CD14-positive monocyte (primary cell): ENCODE measurements at regions not wholly inside any gene's neighbourhood (a gene's known extent, or its start where the extent isn't known, plus 50 kb on each side); places are given as distances from the start of the nearest gene placed in this dataset.
"Not testable (repeated sequence)": the region's sequence is repeated elsewhere in the genome, so short reads cannot be mapped to it uniquely, and the experiment has no call there.

Experiments used
- DNase-seq, 3 donors: peaks; one replicate each; pipeline ENCODE4 v3.0.0-alpha.2; 2011 to 2022
- H2AFZ ChIP-seq: 2 replicates; pipeline ENCODE4 v1.6.0; 2012; ENCODE audit warnings: mild to moderate bottlenecking, low read depth, low read length, inconsistent platforms; ENCODE audit not compliant: insufficient read depth, poor library complexity, severe bottlenecking
- H3K27ac ChIP-seq, 2 donors: 1 replicate in 1 of 2; 2 replicates in 1 of 2; pipeline ENCODE4 v1.5.1; 2012 to 2013; ENCODE audit warnings: low read length in 2 of 2, control low read depth in 1 of 2, inconsistent platforms in 1 of 2, low read depth in 1 of 2, mild to moderate bottlenecking in 1 of 2
- H3K27me3 ChIP-seq, 2 donors: one replicate each; pipeline versions ENCODE4 v1.6.0 to v1.6.1; 2011 to 2013; ENCODE audit warnings: low read length in 2 of 2; ENCODE audit not compliant: control insufficient read depth in 2 of 2, insufficient read depth in 2 of 2
- H3K36me3 ChIP-seq, 2 donors: replicated peaks in 1 of 2; 1 replicate in 1 of 2; 2 replicates in 1 of 2; pipeline versions ENCODE4 v1.5.1 to v1.6.1; 2012 to 2013; ENCODE audit warnings: low read length in 2 of 2, control low read depth in 1 of 2, inconsistent platforms in 1 of 2, mild to moderate bottlenecking in 1 of 2; ENCODE audit not compliant: insufficient read depth in 2 of 2, control insufficient read depth in 1 of 2
- H3K4me1 ChIP-seq, 2 donors: 1 replicate in 1 of 2; 2 replicates in 1 of 2; pipeline versions ENCODE4 v1.5.1 to v1.6.1; 2012 to 2013; ENCODE audit warnings: low read length in 2 of 2, control low read depth in 1 of 2, inconsistent platforms in 1 of 2, mild to moderate bottlenecking in 1 of 2, moderate library complexity in 1 of 2; ENCODE audit not compliant: insufficient read depth in 2 of 2, control insufficient read depth in 1 of 2
- H3K4me2 ChIP-seq: replicated peaks from 2 replicates; pipeline ENCODE3; 2012; ENCODE audit warnings: low read length, moderate library complexity, mild to moderate bottlenecking; ENCODE audit not compliant: poor library complexity, severe bottlenecking; ENCODE audit errors: extremely low read depth
- H3K4me3 ChIP-seq, 3 experiments: fragments of 200-600 bp in 1 of 3; sonication (generic) in 1 of 3; replicated peaks in 1 of 3; 1 replicate in 2 of 3; 2 replicates in 1 of 3; pipeline ENCODE4 v1.5.1; 2011 to 2013; ENCODE audit warnings: low read length in 3 of 3, mild to moderate bottlenecking in 3 of 3, control low read depth in 2 of 3, low read depth in 2 of 3, inconsistent platforms in 1 of 3, moderate library complexity in 1 of 3
- H3K79me2 ChIP-seq: 2 replicates; pipeline ENCODE4 v1.6.0; 2012; ENCODE audit warnings: mild to moderate bottlenecking, control low read depth, inconsistent platforms, low read length, moderate library complexity; ENCODE audit not compliant: insufficient read depth
- H3K9ac ChIP-seq: 2 replicates; pipeline ENCODE4 v1.6.0; 2017; ENCODE audit warnings: low read length, mild to moderate bottlenecking; ENCODE audit not compliant: insufficient read depth, poor library complexity, severe bottlenecking
- H3K9me3 ChIP-seq, 2 donors: replicated peaks in 1 of 2; 1 replicate in 1 of 2; 2 replicates in 1 of 2; pipeline versions ENCODE4 v1.5.1 to v1.6.1; 2012 to 2013; ENCODE audit warnings: low read length in 2 of 2, control low read depth in 1 of 2; ENCODE audit not compliant: control insufficient read depth in 1 of 2, insufficient read depth in 1 of 2
- H4K20me1 ChIP-seq: 2 replicates; pipeline ENCODE4 v1.6.0; 2012; ENCODE audit warnings: mild to moderate bottlenecking, low read length, control low read depth, moderate library complexity; ENCODE audit not compliant: insufficient read depth
- H3K27ac Mint-ChIP-seq, 7 donors: one replicate each; pipeline ENCODE4 v1.8.0; 2020; ENCODE audit warnings: mild to moderate bottlenecking in 7 of 7, mixed read lengths in 7 of 7, moderate library complexity in 6 of 7, inconsistent platforms in 2 of 7
- H3K27me3 Mint-ChIP-seq, 3 donors: one replicate each; pipeline ENCODE4 v1.8.0; 2021 to 2022; ENCODE audit warnings: low read depth in 3 of 3, mild to moderate bottlenecking in 3 of 3, mixed read lengths in 3 of 3, moderate library complexity in 3 of 3, inconsistent platforms in 1 of 3
- H3K36me3 Mint-ChIP-seq, 2 donors: one replicate each; pipeline ENCODE4 v1.8.0; 2020; ENCODE audit warnings: mixed read lengths in 2 of 2, inconsistent platforms in 1 of 2, mild to moderate bottlenecking in 1 of 2
- H3K4me1 Mint-ChIP-seq: one replicate; pipeline ENCODE4 v1.8.0; 2020; ENCODE audit warnings: mild to moderate bottlenecking, mixed read lengths
- H3K4me3 Mint-ChIP-seq, 2 donors: one replicate each; pipeline ENCODE4 v1.8.0; 2020; ENCODE audit warnings: mild to moderate bottlenecking in 2 of 2, mixed read lengths in 2 of 2, moderate library complexity in 1 of 2
- H3K9me3 Mint-ChIP-seq, 7 donors: one replicate each; pipeline ENCODE4 v1.8.0; 2020 to 2022; ENCODE audit warnings: mixed read lengths in 7 of 7, mild to moderate bottlenecking in 6 of 7, moderate library complexity in 6 of 7, inconsistent platforms in 2 of 7
- CTCF ChIP-seq: fragments of 200-600 bp; IDR thresholded peaks from one replicate; pipeline ENCODE4 v1.8.0; 2022; ENCODE audit warnings: antibody characterized with exemption, mild to moderate bottlenecking
- WGBS: methylation state at CpG from one replicate; pipeline ENCODE4 v1.1.5; 2013; ENCODE audit warnings: missing lambda C conversion rate; ENCODE audit not compliant: insufficient coverage; 5-methylcytosine and 5-hydroxymethylcytosine counted together
- intact Hi-C, 2 donors: fragments of 100-400 bp; cut with micrococcal nuclease; formaldehyde crosslinking; loops; one replicate each; pipeline versions ENCODE4 v1.15.0 to v1.15.1; 2023

DNA sequence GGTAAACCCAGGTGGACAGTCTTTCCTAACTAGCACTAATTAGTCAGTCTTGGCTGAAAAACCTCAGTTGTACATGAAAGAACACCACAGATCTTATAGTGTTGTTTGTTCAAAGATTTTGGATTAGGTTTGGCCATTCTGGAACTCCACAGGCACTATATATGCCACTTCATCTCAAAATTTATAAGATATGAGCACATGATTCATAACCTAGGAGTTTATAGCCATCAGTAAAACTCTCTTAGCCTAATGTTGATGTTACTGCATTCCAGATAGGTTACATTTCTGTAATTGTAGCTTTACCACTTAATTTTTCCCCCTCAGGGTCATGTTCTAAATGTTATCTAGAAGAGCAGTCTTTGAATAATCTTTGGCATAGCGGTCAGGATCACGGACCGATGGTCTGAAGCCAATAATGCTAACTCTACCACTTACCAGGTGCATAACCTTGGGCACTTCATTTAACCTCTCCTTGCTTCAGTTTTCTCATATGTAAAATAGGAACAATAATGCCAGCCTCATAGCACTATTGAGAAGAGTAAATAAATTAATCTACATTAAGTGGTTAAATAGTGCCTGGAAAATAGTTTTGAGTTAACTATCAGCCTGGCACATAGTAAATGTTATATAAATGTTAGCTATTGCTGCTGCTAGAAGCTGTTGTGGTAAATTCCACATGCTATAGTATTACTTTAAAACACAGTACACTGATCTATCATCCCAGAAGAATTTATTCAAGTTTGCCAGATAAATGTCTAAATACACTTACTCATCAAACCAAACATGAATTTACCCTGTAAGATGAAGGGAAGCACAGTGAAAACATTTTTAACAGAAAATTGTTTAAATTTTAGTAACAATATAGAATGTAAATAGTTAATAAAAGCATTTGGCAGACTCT, 743.9 kb downstream of the NR2F1-AS1 start:
- Histone ChIP-seq H2AFZ (no peak overlapping the region), H3K36me3 (no peaks in the 10 kb centered on the region), H3K9me3 (peaks cover 10 to 13% of the 10 kb centered on the region in 2 donors), H3K27me3 (no peaks in the 10 kb centered on the region), H3K4me3 (no peak overlapping the region), H3K9ac (no peak overlapping the region), H3K79me2 (no peaks in the 10 kb centered on the region), H4K20me1 (no peaks in the 10 kb centered on the region), H3K4me1 (no peaks in the 10 kb centered on the region), H3K27ac (no peak overlapping the region), H3K4me2 (no peak overlapping the region)
- Mint-ChIP-seq H3K27ac (no peak overlapping the region), H3K4me3 (no peak overlapping the region), H3K36me3 (no peaks in the 10 kb centered on the region), H3K4me1 (no peaks in the 10 kb centered on the region), H3K9me3 (peaks cover 5 to 15% (median 9%) of the 10 kb centered on the region in 7 donors), H3K27me3 (no peaks in the 10 kb centered on the region)
- TF ChIP-seq CTCF: no peak
- no CpG with 5 or more reads among the region's 3 CpGs for WGBS
- no peak for DNase-seq
- intact Hi-C loops: no loop called here

- Histone ChIP-seq H3K9me3 (peaks cover 10 to 13% of the 10 kb centered on the region in 2 donors), H4K20me1 (no peaks in the 10 kb centered on the region), H3K4me2 (no peak overlapping the region), H3K9ac (no peak overlapping the region), H3K27me3 (no peaks in the 10 kb centered on the region), H2AFZ (no peak overlapping the region), H3K36me3 (no peaks in the 10 kb centered on the region), H3K27ac (no peak overlapping the region), H3K4me1 (no peaks in the 10 kb centered on the region), H3K4me3 (no peak overlapping the region), H3K79me2 (no peaks in the 10 kb centered on the region)
- Mint-ChIP-seq H3K4me1 (no peaks in the 10 kb centered on the region), H3K27me3 (peaks cover 0 to 2% (median 0%) of the 10 kb centered on the region in 3 donors), H3K27ac (peak overlapping the region in 1 of 7 donors; percentile 33), H3K36me3 (no peaks in the 10 kb centered on the region), H3K9me3 (peaks cover 7 to 15% (median 11%) of the 10 kb centered on the region in 7 donors), H3K4me3 (no peak overlapping the region)
- TF ChIP-seq CTCF: no peak
- WGBS: 0% methylated on average over 1 of the region's 1 CpG
- no peak for DNase-seq
- intact Hi-C loops: no loop called here
Observed at GRCh38 chr5:92835712-92836111, 745.3 kb downstream of the NR2F1-AS1 start.

GRCh38 chr5:92823551-92823950, 757.5 kb downstream of the NR2F1-AS1 start:
- H3K9ac ChIP-seq, H3K4me3 ChIP-seq, DNase-seq, H2AFZ ChIP-seq, H3K4me1 Mint-ChIP-seq, H3K79me2 ChIP-seq, H3K27ac Mint-ChIP-seq, H3K4me2 ChIP-seq, intact Hi-C loops, H3K36me3 ChIP-seq, H3K27me3 ChIP-seq, H3K4me3 Mint-ChIP-seq, H4K20me1 ChIP-seq, H3K27me3 Mint-ChIP-seq, H3K9me3 ChIP-seq, H3K36me3 Mint-ChIP-seq, H3K4me1 ChIP-seq, H3K27ac ChIP-seq: not testable (repeated sequence)
- 100% methylated on average over 2 of the region's 3 CpGs for WGBS
- H3K9me3 Mint-ChIP-seq: peaks cover 3 to 16% (median 12%) of the 10 kb centered on the region in 7 donors
